PFSK-1 (cell line): ENCODE measurements at regions not wholly inside any gene's neighbourhood (a gene's known extent, or its start where the extent isn't known, plus 50 kb on each side); places are given as distances from the start of the nearest gene placed in this dataset.

Experiments
- FOXP2 ChIP-seq: optimal IDR thresholded peaks from 2 replicates; pipeline ENCODE3; 2011; ENCODE audit warnings: borderline replicate concordance, control low read depth, inconsistent platforms; ENCODE audit not compliant: insufficient read depth; ENCODE audit errors: extremely low read length, extremely low read depth
- POLR2AphosphoS5 ChIP-seq: IDR thresholded peaks from 2 replicates; pipeline ENCODE4 v1.6.1; 2012; ENCODE audit warnings: low read depth, mild to moderate bottlenecking, control low read depth, low read length, moderate library complexity
- SIN3A ChIP-seq: IDR thresholded peaks from 2 replicates; pipeline ENCODE4 v1.6.1; 2012; ENCODE audit warnings: mild to moderate bottlenecking, low read length, moderate library complexity, borderline replicate concordance; ENCODE audit not compliant: insufficient read depth
- TAF1 ChIP-seq: IDR thresholded peaks from 2 replicates; pipeline ENCODE4 v1.6.1; 2012; ENCODE audit warnings: low read length, control low read depth, borderline replicate concordance; ENCODE audit not compliant: insufficient read depth
- TF ChIP-seq, protein P1 (sequence below), 2 experiments: IDR thresholded peaks; 2 replicates each; pipeline versions ENCODE4 v1.6.1 to v1.8.0; 2011 to 2012; ENCODE audit warnings: low read depth in 2 of 2, low read length in 2 of 2, control low read depth in 1 of 2, inconsistent platforms in 1 of 2, mild to moderate bottlenecking in 1 of 2, moderate library complexity in 1 of 2; ENCODE audit not compliant: insufficient read depth in 1 of 2

GRCh38 chr6:44771647-44772415, 384.3 kb downstream of the CDC5L start:
- TF ChIP-seq, protein P1, sequence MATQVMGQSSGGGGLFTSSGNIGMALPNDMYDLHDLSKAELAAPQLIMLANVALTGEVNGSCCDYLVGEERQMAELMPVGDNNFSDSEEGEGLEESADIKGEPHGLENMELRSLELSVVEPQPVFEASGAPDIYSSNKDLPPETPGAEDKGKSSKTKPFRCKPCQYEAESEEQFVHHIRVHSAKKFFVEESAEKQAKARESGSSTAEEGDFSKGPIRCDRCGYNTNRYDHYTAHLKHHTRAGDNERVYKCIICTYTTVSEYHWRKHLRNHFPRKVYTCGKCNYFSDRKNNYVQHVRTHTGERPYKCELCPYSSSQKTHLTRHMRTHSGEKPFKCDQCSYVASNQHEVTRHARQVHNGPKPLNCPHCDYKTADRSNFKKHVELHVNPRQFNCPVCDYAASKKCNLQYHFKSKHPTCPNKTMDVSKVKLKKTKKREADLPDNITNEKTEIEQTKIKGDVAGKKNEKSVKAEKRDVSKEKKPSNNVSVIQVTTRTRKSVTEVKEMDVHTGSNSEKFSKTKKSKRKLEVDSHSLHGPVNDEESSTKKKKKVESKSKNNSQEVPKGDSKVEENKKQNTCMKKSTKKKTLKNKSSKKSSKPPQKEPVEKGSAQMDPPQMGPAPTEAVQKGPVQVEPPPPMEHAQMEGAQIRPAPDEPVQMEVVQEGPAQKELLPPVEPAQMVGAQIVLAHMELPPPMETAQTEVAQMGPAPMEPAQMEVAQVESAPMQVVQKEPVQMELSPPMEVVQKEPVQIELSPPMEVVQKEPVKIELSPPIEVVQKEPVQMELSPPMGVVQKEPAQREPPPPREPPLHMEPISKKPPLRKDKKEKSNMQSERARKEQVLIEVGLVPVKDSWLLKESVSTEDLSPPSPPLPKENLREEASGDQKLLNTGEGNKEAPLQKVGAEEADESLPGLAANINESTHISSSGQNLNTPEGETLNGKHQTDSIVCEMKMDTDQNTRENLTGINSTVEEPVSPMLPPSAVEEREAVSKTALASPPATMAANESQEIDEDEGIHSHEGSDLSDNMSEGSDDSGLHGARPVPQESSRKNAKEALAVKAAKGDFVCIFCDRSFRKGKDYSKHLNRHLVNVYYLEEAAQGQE (IDR thresholded peaks at IDR 0.05; ENCODE audit: insufficient read depth in 1 of 2, low read depth in 2 of 2, low read length in 2 of 2), result no peak
- TF ChIP-seq POLR2AphosphoS5, result no peak
- no peak for TF ChIP-seq FOXP2
- TF ChIP-seq SIN3A, result no peak
- TF ChIP-seq TAF1, result no peak

GRCh38 chr6:44772838-44773237, 385.3 kb downstream of the CDC5L start:
- no peak for TF ChIP-seq TAF1
- TF ChIP-seq, protein P1 (IDR thresholded peaks at IDR 0.05; ENCODE audit: insufficient read depth in 1 of 2, low read depth in 2 of 2, low read length in 2 of 2), result no peak
- no peak for TF ChIP-seq SIN3A
- TF ChIP-seq POLR2AphosphoS5, result no peak
- TF ChIP-seq FOXP2, result no peak

- TF ChIP-seq, protein P1 (IDR thresholded peaks at IDR 0.05; ENCODE audit: insufficient read depth in 1 of 2, low read depth in 2 of 2, low read length in 2 of 2), result no peak
Observed at GRCh38 chr6:44775121-44775520, 387.6 kb downstream of the CDC5L start.

- no peak for TF ChIP-seq FOXP2
- no peak for TF ChIP-seq SIN3A
- TF ChIP-seq, protein P1 (IDR thresholded peaks at IDR 0.05; ENCODE audit: insufficient read depth in 1 of 2, low read depth in 2 of 2, low read length in 2 of 2), result no peak
- TF ChIP-seq TAF1, result no peak
- no peak for TF ChIP-seq POLR2AphosphoS5
Observed at GRCh38 chr6:44776344-44776743, 388.8 kb downstream of the CDC5L start.

DNA sequence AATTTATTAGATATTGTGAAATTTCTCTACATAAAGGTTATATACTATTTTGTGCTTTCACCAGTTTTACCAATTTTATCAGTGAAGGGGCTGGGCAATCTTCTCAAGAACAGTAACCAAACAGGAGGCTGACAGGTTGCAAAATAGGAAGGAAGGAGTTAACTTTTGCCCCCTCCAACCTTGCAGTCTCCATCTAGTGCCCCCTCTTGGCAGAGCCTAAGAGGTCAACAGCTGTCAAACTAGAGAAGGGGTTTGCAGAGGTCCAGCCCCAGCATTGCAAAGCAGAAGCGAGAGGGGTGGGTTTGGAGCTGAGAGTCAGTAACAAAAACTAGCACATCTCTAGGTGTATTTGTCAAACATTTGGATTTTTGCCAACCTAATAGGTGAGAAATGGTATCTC, 391.0 kb downstream of the CDC5L start:
- no peak for TF ChIP-seq FOXP2
- no peak for TF ChIP-seq SIN3A
